ENCODE measurements at regions not wholly inside any gene's neighbourhood (a gene's known extent, or its start where the extent isn't known, plus 50 kb on each side); places are given as distances from the start of the nearest gene placed in this dataset.

DNA sequence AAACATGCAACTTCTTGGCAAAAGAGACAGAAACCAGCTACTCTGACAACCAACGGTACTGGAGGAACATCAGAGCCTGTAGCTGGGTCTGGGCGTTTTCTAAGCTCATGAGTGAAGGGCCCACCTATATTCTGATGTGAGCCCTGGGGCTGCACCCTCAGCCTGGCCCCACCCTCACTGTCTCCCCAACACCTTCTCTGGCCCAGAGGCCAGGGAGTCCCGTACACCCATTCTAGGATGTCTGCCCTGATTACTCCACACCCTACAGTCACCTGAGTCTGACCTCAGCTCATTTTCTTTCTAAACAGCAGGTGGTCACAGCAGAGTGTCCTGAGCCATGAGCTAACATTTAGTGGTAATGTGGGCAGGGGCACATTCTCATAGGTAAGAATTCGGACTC, 439.2 kb downstream of the MATN1 start:
- no peak for DNase-seq
- no peaks in the 10 kb centered on the region for H3K27me3 ChIP-seq
- peaks cover 5% of the 10 kb centered on the region; the same call in 1 of the 2 replicates for H3K4me1 ChIP-seq
- no peaks in the 10 kb centered on the region for H3K9me3 ChIP-seq (replicated peaks)
- H3K36me3 ChIP-seq, result no peaks in the 10 kb centered on the region
- H3K27ac ChIP-seq, result no peak overlapping the region
- H3K4me3 ChIP-seq, result no peak overlapping the region

DNA sequence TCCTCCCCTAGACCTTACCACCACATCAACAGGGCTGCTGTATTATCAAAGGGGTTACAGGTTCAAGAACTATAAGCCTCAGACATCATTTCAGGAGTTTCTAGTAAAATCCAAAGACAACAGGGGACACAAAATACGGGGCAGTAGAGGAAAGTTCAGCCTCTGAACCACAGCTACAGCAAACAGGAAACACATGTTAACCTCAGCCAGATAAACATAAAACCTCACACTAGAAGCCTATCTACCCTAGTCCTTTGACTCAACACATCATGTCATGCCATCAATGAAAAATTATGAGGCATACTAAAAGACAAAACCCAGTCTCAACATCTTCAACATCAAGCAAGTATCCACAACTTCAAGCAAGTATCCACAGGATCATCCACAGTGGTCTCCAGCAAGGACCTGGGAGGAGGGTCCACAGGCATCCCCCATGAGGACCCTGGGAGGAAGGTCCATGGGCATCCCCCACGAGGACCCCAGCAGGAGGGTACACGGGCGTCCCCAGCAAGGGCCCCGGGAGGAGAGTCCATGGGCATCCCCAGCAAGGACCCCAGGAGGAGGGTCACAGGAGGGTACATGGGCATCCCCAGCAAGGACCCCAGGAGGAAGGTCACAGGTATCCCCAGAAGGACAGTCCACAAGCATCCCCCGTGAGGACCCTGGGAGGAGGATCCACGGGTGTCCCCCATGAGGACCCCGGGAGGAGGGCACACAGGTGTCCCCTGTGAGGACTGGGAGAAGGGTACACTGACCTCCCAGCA, 440.0 kb downstream of the MATN1 start:
- Histone ChIP-seq H3K4me3 (no peak overlapping the region), H3K27me3 (no peaks in the 10 kb centered on the region), H3K9me3 (replicated peaks) (no peaks in the 10 kb centered on the region), H3K36me3 (no peaks in the 10 kb centered on the region), H3K27ac (no peak overlapping the region), H3K4me1 (peaks cover 5% of the 10 kb centered on the region; the same call in 1 of the 2 replicates)
- no peak for DNase-seq

DNA sequence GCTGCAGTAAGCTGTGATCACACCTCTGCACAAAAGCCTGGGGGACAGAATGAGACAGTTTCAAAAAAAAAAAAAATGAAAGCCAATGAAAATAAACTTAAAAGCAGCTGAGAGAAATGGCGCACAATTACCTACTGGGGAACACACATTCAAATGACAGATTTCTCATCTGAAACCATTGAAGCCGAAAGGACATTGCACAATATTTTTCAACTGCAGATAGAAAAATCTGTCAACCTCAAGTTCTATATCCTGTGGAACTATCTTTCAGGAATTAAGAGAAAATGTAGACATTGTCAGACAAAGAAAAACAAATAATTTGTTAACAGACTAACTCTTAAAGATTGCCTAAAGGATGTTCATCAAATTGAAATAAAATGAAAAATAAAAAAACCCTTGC, 442.8 kb downstream of the MATN1 start:
- H3K4me1 ChIP-seq, result no peaks in the 10 kb centered on the region
- no peak for DNase-seq
- no peaks in the 10 kb centered on the region for H3K9me3 ChIP-seq (replicated peaks)
- H3K27ac ChIP-seq, result no peak overlapping the region
- H3K4me3 ChIP-seq, result no peak overlapping the region
- no peaks in the 10 kb centered on the region for H3K36me3 ChIP-seq
- H3K27me3 ChIP-seq, result no peaks in the 10 kb centered on the region

DNA sequence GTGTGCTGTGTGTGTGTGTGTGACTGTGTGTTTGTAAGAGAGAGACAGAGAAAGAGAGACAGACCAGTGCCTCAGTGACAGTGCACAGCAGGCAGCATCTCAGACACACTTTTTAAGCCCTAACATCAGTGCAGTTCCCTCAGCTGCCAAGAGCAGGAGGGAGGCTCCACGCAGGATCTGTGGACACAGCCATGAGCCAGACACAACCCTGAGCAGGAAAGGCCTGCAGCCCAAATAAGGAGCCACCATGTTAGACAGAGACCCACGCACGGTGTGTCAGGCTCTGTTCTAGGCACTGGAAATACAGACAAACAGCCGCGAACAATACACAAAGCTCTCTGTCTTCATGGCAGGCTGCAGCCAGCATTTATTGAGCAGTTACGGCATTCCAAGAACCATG, 445.5 kb downstream of the MATN1 start:
- no peak overlapping the region for H3K4me3 ChIP-seq
- no peak for DNase-seq
- H3K36me3 ChIP-seq, result no peaks in the 10 kb centered on the region
- no peak overlapping the region for H3K27ac ChIP-seq
- no peaks in the 10 kb centered on the region for H3K27me3 ChIP-seq
- no peaks in the 10 kb centered on the region for H3K4me1 ChIP-seq
- no peaks in the 10 kb centered on the region for H3K9me3 ChIP-seq (replicated peaks)

DNA sequence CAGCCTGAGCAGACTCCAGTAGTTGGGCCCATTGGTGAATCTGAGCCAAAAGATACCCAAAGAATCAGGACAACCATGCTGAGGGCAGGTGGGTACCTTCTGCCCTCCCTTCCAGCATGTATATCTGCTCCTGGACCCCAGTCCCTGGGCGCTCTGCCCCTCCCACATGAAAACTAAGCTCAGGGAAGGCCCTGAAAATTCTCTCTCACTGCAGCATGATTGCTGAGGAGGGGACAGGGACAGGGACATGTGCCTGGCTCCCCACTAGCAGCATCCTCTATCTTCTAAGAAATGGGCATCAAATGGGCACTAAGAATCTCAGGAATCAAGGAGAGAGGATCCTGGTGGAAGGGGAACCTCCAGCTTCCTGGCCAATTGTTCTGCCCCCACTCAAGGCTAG, 446.0 kb downstream of the MATN1 start:
- no peak overlapping the region for H3K4me3 ChIP-seq
- H3K4me1 ChIP-seq, result no peaks in the 10 kb centered on the region
- H3K9me3 ChIP-seq (replicated peaks), result no peaks in the 10 kb centered on the region
- H3K27ac ChIP-seq, result no peak overlapping the region
- no peaks in the 10 kb centered on the region for H3K36me3 ChIP-seq
- H3K27me3 ChIP-seq, result no peaks in the 10 kb centered on the region
- no peak for DNase-seq

DNA sequence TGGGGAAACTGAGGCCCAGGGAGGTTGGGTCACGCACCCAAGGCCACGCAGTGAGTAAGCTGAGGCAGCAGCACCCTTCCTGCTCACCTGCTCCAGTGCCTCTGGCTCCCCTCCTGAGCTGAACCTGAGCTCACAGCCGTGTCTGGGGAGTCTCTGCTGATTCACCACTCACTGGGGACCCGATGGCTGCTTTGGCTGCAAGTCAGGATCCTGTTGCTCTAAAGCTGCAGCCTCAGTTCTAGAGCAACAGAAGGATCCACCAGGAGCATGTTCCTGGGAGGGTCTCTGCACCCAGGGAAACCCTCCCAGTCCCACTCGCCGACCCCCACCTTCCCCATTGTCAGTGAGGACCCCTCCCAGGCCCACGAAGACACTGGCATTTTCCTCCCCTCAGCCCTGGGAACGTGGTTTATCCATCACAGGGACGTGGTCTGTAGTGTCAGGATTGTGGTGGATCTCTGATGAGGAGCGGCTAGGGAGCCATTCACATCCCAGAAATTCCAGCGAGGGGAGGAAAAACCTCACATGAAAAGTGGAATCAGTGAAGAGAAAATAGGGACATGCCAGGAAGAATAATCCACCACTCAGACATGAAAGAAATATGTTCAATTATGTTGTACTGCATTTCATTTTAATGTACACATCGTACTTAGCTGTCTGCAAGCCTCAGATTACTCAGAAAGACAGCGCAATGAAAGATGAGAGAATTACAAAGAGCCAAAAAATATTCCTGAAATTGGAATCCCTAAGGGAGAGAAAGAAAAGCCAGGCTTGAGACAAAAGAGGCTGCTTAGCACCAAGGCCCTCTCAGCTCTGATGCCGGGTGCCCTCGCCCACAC, 447.2 kb downstream of the MATN1 start:
- DNase-seq, result no peak
- H3K27ac ChIP-seq, result no peak overlapping the region
- no peaks in the 10 kb centered on the region for H3K27me3 ChIP-seq
- H3K4me3 ChIP-seq, result no peak overlapping the region
- H3K9me3 ChIP-seq (replicated peaks), result no peaks in the 10 kb centered on the region
- H3K36me3 ChIP-seq, result no peaks in the 10 kb centered on the region
- H3K4me1 ChIP-seq, result no peaks in the 10 kb centered on the region

DNA sequence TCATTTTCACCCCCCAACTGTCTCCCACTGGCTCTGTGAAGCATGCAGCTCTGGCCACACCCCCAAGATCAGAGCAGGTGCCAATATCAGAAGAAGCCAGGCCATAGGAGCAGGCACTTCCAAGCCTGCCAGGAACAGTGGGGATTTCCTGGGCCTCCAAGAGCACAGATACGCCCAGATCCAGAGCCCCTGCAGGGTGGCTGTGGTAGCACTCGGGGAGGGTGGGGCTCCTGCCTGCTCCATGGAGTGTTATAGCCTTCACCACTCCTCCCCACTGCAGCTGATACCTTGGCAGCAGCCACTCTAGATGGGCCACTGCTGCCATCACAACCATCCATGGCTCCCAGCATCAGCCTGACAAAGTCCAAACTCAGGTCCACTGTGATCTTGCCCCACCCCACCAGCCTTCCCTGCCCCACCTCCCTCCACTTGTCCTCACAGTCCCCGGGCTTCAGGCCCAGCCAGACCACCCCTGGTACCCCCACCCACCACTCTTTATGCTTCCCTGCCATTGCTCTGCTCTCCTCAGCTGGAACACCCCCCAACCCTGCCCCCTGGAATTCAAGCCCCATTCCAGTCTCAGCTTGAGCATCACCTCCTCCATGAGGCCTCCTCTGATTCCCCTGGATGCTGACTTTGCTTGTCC, 448.3 kb downstream of the MATN1 start:
- Histone ChIP-seq H3K4me3 (no peak overlapping the region), H3K36me3 (no peaks in the 10 kb centered on the region), H3K27ac (no peak overlapping the region), H3K9me3 (replicated peaks) (no peaks in the 10 kb centered on the region), H3K4me1 (no peaks in the 10 kb centered on the region), H3K27me3 (no peaks in the 10 kb centered on the region)
- no peak for DNase-seq

DNA sequence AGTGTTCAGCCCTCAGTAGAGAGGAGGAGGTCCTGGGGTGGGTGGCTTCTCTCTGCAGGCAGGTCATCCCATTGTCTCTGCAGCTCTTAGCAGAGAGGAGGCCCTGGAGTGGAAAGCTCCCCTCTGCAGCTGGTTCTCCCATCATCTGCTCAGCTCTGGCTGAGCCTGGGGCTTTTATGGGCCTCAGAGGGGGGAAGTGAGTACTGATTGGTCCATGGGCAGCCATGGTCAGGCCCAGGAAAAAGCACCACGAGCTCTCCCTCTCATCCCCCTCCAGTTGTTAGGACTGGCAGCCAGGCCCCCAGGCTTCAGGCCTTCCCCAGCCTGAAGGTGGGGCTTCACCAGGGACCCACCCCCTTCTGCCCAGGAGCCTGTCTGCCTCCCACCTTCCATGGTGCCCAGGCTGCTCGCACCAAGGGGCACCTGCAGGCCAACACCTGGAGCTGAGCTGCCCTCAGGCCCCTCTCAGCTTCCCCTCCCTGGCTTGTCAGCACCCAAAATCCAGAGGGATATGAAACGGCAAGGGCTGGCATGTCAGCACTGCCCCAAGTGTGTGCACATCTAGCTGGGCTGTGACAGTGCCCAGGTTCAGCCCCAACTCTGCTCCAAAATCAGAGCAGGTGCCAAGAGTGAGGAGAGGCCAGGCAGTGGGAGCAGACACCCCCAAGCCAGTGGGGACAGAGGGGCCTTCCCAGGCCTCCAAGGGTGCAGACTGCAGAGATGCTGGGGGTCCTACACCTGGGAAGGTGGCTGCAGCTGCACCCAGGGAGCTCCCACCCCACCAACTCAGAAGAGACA, 449.0 kb downstream of the MATN1 start:
- no peak overlapping the region for H3K4me3 ChIP-seq
- DNase-seq, result no peak
- no peaks in the 10 kb centered on the region for H3K4me1 ChIP-seq
- no peaks in the 10 kb centered on the region for H3K27me3 ChIP-seq
- no peaks in the 10 kb centered on the region for H3K36me3 ChIP-seq
- no peak overlapping the region for H3K27ac ChIP-seq
- no peaks in the 10 kb centered on the region for H3K9me3 ChIP-seq (replicated peaks)

DNA sequence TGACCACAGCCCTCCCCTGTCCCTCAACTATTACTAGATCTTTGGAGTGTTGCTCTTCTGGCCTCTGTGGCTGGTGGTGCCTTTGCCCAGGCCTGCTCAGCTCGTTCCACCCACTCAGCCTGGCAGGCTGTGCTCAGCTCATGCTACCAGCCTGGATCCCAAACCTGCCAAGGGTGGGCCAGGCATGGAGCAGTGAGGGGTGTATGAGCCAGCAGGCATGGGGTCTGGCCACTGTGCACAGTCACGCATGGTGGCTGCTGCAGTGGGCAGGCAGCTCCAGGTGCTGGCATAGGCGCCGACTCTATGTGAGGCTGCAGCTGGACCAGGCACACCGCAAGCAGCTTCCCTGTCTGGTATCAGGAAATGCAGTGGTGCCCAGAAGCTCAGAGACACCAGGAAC, 449.9 kb downstream of the MATN1 start:
- no peak for DNase-seq
- H3K4me1 ChIP-seq, result no peaks in the 10 kb centered on the region
- no peak overlapping the region for H3K4me3 ChIP-seq
- no peaks in the 10 kb centered on the region for H3K9me3 ChIP-seq (replicated peaks)
- H3K27ac ChIP-seq, result no peak overlapping the region
- H3K36me3 ChIP-seq, result no peaks in the 10 kb centered on the region
- H3K27me3 ChIP-seq, result no peaks in the 10 kb centered on the region

DNA sequence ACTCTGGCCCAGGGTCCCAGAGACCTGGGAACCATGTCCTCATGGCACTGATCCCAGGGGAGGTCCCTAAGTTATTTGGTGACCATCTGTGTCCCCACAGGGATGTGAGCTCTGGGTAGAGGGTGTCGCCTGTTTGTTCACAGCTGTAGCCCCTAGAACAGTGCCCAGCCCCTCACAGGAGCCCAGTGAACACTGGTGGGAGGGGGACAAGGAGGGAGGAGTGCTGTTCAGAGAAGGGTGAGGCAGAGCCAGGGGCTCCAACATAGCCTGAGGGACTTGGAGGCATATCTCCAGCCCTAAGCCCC, 450.4 kb downstream of the MATN1 start:
- Histone ChIP-seq H3K36me3 (no peaks in the 10 kb centered on the region), H3K4me3 (no peak overlapping the region), H3K4me1 (no peaks in the 10 kb centered on the region), H3K27me3 (no peaks in the 10 kb centered on the region), H3K27ac (no peak overlapping the region), H3K9me3 (replicated peaks) (no peaks in the 10 kb centered on the region)
- DNase-seq, result no peak

DNA sequence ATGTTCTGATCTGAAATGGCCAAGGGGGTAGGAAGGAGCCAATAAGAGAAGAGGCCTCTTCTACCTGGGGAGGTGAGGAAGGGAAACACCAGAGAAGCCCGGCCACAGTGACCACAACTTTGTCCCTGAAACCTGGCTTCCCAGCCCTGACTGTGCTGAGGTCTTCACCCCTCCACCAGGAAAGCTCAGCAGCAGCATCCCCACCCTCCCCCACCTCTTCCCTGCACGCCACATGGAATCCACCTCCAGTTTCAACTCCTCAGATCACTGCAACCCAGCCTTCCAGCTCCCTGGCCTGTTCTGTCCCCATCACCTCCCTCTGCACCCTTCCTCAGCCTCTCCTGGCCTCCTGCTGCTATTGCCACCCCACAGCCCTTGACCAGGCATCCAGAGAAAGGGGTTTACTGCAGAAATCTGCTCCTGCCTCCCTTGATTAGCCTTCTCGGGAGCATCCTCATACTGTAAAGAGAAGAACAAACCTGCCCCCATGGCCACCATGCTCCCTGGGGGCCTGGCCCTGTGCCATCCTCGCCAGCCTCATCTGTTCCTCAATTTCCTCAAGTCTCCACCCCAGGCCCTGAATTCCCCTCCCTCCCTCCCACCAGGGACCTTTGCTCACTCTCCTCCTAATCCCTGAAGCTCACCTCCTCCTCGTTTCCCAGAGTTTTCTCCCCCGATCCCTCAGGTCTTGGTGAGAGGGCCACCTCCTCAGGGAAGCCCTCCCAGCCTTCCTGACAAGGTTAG, 450.9 kb downstream of the MATN1 start:
- Histone ChIP-seq H3K4me1 (no peaks in the 10 kb centered on the region), H3K36me3 (no peaks in the 10 kb centered on the region), H3K4me3 (no peak overlapping the region), H3K27me3 (peaks cover 2% of the 10 kb centered on the region; the same call in 1 of the 2 replicates), H3K9me3 (replicated peaks) (no peaks in the 10 kb centered on the region), H3K27ac (no peak overlapping the region)
- no peak for DNase-seq

DNA sequence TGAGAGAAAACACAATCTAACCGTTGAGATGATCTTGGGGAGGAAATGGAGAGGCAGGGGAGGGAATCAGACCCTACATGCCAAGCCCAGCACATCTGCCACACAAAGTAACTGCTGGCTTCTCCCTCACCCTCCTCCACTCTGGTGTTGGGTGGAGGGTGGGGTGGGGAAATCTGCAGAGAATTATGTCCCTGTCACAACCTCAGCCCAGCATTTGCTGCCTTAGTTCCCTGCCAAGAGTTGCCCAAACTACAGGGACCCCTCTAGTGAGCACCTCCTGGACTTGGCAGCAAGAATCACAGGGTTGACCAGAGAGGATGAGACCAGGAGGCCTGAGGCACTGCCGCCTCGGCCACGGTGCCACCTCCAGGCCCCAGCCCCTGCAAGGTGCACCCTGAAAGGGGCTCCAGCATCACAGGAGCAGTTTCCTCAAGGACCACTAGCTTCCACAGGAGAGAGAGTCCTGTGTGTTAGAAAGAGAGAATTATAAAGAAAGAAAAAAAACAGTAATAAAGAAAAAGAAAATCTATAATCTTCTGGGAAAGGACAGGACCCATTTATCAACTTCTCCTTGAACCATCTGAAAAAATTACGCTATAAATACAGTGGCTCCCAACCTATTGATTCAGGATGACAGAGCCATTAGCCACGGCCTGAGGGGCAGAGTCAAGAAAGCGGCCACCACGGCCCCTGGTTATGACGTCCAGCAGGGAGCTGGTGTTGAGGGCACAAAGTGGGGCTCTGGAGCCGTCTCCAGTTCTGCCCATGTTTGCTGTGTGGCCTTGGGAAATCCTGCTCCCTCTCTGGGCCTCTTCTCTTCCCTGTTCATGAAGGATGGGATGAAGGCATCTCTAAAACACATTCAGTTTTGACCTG, 451.7 kb downstream of the MATN1 start:
- Histone ChIP-seq H3K9me3 (replicated peaks) (no peaks in the 10 kb centered on the region), H3K27ac (no peak overlapping the region), H3K36me3 (no peaks in the 10 kb centered on the region), H3K4me1 (no peaks in the 10 kb centered on the region), H3K27me3 (peaks cover 4% of the 10 kb centered on the region; the same call in 1 of the 2 replicates), H3K4me3 (no peak overlapping the region)
- DNase-seq, result no peak

DNA sequence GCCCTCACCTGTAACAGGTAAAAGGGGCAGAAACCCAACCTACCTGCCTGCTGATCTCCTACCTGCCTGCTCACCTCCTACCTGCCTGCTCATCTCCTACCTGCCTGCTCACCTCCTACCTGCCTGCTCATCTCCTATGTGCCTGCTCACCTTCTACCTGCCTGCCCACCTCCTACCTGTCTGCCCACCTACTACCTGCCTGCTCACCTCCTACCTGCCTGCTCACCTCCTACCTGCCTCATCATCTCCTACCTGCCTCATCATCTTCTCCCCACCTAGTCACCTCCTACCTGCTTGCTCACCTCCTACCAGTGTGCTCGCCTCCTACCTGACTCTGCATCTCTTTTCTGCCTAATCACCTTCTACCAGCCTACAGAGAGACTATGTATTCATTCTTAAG, 452.9 kb downstream of the MATN1 start:
- Histone ChIP-seq H3K27ac (no peak overlapping the region), H3K9me3 (replicated peaks) (no peaks in the 10 kb centered on the region), H3K36me3 (no peaks in the 10 kb centered on the region), H3K4me1 (no peaks in the 10 kb centered on the region), H3K4me3 (no peak overlapping the region), H3K27me3 (peaks cover 4% of the 10 kb centered on the region; the same call in 1 of the 2 replicates)
- DNase-seq, result no peak
